HG02970 (cell line): ENCODE measurements at regions not wholly inside any gene's neighbourhood (a gene's known extent, or its start where the extent isn't known, plus 50 kb on each side); places are given as distances from the start of the nearest gene placed in this dataset.

Source experiments
- ATAC-seq: cut with Tn5 transposase; IDR thresholded peaks from one replicate; pipeline ENCODE4 v1.9.1; 2021; ENCODE audit warnings: mild to moderate bottlenecking, moderate library complexity, moderate number of reproducible peaks; ENCODE audit not compliant: unreplicated experiment, low FRiP score

DNA sequence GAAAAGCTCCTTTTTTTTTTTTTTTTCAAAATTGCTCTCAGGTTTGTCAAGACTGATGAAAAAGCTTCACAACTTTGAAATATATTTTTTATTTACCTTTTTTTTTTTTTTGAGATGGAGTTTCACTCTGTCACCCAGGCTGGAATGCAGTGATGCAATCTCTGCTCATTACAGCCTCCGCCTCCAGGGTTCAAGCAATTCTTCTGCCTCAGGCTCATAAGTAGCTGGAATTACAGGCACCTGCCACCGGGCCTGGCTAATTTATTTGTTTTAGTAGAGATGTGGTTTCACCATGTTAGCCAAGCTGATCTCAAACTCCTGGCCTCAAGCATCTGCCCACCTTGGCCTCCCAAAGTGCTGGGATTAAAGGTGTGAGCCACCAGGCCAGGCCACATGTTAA lies 1515.0 kb downstream of the OTOL1 start:
- no peak for ATAC-seq

DNA sequence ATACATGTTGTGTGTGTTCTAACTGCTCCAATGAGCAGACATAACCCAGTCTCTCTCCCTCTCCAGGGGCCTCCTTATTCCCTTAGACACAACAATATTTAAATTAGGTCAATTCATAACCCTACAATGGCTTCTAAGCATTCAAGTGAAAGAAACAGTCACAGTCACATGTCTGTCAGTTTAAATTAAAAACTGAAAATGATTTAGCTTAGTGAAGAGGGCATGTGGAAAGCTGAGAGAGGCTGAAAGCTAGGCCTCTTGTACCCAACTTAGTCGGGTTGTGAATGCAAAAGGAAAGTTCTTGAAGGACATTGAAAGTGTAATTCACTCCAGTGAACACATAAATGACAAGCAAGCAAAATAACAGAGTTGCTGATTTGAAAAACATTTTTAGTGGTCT lies 1519.6 kb downstream of the OTOL1 start:
- no peak for ATAC-seq

DNA sequence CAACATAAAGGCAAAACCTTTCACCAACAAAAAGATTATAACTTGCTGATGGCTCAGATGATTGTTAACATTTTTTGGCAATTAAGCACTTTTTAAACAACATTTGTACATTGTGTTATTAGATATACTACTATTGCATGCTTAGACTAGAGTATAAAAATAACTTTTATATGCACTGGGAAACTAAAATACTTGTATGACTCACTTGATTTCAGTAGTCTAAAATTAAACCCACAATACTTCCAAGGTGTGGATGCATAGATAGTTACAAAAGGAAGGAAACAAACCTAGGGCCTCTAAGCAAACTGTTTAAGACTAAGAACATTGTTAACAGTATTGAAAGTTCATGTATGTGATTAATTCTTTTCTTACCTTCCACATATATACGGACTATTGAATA lies 1521.5 kb downstream of the OTOL1 start:
- ATAC-seq = no peak

DNA sequence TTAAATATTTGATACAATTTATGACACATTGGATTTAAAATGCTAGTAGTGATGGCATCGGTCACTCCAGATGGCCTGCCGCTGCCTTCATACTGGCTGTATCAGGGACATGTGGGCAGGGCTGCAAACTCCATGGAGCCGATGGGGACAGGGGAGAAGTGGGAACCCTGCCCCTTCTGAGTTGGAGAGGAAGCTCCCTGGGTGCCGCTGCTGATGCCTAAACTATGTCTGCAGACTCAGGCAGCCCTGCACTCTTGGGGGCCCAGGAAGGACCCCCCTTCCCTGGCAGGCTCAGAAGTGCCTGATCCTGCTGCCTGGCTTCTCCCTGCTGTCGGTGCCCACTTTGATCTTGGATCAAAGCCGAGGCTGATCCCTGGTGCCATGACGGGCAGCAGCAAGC lies 1522.1 kb downstream of the OTOL1 start:
- no peak for ATAC-seq

DNA sequence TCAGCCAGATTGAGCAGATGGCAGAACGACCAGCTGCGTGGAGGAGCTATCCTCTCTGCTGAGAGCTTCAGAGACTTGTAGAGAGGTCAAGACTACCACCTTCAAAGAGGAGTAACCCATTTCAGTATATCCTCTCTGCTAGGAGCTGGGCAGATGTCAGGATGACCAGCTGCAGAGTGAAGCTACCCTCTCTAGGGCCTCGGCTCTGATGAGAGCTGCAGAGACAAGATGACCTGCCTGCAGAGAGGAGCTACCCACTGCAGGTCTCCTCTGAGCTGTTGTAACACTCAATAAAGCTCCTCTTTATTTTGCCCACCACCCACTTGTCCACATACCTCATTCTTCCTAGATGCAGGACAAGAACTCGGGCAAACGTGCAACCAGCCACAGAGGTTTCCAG lies 1522.7 kb downstream of the OTOL1 start:
- no peak for ATAC-seq

DNA sequence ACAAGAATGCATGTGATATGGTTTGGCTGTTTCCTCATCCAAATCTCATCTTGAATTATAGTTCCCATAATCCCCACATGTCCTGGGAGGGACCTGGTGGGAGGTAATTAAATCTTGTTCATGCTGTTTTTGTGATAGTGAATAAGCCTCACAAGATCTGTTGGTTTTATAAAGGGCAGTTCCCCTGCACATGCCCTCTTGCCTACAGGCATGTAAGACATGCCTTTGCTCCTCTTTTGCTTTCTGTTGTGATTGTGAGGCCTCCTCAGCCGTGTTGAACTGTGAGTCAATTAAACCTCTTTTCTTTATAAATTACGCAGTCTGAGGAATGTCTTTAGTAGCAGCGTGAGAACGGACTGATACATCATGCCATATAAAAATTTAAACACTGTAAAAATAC lies 1537.0 kb downstream of the OTOL1 start:
- ATAC-seq = no peak

DNA sequence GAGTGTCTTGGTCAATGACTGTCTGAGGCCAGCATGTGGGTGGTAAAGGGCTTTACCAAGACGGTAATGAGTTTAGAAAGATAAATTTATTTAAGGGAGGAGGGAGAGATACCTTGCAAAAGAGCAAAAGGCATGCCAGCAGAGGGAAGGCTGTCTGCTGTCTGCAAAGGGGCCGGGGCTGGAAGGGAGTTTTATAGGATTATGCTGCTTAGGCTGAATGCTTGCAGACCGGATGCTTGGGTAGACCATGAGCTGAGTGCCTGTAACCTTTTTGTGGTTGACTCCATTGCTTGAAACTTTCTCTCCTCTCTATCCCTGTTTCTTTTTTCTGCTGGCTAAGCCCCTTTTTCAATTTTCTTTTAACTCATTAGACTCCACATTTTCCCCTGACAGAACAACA lies 1543.0 kb downstream of the OTOL1 start:
- no peak for ATAC-seq

DNA sequence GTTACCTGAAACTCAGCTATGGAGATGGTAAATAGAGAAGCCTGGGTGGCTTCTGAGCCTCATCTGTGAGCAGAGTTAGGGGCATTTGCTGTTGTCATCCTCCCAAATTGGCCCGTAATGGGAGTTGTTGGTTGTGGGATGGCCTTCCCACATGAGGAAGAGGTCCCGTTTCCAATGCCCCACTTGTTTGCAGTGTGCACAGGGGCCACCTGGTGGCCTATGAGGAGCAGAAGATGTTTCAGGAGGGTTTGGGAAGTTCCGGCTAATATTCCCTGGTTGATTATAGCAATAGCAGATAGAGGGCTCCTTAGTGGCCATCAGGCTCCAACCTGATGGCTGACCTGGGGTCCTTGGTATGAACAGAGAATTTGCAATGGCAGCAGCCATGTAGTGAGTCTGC lies 1546.5 kb downstream of the OTOL1 start:
- no peak for ATAC-seq

DNA sequence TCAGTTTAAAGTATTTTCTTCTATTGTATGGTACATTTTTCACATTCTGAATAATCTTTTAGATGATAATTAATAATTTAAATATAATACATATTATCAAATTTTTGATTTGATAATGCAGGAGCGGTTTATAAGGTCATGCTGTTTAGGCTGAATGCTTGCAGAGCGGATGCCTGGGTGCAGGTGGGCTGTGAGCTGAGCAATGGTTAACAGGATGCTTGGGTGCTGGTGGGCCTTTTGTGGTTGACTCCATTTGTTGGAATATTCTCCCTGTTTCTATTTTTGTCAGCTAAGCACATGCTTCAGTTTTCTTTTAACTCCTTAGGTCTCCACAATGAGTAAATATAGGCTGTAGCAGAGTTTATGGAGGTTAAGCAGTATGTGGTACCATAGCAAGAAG lies 1549.3 kb downstream of the OTOL1 start:
- no peak for ATAC-seq

DNA sequence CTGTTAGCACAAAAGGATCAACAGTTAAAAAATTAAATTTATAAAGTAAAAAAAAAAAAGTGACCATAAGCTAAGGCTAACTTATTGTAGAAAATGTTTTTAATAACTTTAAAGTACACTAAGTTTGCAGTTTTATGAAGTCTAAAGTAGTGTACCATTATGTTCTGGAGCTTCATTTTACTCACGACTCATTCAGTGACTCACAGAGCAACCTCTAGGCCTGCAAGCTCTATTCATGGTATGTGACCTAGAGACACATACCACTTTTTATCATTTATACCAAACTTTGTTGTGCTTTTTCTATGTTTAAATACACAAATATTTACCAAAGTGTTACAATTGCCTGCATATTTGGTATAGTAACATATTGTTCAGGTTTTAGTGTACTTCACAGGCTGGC lies 1552.3 kb downstream of the OTOL1 start:
- ATAC-seq = no peak

DNA sequence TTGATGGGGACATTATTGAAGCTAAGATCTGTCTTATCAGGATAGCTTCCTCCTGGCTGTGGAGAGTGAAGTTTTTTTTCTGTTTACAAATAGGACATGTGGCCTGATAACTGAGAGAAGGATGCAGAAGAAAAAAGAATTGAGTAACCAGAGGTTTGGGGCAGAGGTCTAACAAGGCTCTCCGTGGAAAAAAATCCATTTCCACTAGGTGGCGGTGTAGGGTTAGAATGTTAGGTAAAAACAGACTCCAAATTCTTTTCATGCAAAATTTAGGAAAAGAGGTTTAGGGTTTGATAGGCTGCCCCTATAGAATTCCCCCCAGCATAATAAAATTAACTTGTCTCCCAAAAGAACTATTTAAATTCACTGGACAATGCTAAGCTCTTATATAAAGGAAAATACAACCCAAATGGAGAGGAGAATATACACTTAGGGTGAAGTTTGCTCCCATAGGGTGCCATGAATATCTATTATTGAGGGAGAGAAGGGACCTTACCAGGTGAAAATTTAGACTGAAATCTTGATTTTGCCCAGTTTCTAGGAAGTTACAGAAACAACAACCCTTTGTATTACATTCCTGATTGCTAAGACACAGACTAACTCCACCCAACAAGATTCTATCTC lies 1560.4 kb downstream of the OTOL1 start:
- ATAC-seq = no peak

DNA sequence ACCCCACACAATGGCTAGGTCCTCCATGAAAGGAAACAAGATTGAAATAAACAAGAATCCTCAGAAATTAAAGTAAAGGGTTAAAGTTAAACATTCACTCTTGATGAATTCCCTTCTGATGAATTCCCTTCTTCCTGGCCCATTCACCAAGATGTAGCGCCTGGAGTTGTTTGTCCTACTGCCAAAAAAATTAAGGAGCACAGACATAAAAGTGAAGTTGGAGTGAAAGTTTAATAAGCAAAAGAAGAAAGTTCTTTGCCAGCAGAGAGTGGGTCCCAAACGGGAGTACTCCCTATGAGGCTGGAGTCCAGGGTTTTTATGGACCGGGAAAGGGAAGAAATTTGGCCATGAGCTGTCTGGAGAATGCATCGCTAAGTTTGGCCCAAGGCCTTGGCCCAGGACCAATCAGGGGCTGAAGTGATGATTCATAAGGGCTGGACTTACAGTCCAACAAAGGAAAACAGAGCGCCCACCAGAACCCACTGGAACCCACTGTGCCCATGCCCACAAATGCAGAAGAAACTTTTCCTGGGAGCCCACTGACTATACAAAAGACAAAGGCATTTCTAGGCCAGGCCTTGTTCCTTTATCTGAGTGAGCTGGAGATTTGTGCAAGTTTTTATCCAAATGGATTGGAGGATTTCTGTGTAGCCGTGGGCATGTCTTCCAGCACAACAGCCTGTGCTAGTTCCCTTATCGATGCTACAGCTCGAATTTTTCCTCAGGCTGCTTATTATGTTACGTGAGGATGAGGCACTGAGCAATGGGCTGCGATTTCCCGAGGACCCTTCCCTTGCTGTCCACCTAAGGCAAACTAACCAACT lies 1561.6 kb downstream of the OTOL1 start:
- no peak for ATAC-seq

DNA sequence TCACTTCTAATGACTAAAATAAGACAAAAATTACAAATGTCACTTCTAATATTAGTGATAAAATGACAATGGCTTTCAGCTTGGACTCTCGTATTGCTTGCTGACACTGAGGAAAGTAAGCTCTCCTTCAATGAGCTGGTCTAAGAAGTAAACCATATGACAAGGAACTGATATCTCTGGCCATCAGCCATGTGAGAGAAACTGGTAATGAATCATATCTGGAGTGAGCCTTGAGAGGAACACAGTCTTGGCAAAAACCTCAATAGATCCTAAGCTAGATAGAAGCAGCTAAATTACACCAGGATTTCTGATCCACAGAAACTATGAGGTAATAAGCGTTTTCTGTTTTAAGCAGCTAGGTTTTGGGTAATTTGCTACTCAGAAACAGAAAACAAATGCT lies 1575.1 kb downstream of the OTOL1 start:
- ATAC-seq = no peak
